ENCODE measurements at regions not wholly inside any gene's neighbourhood (a gene's known extent, or its start where the extent isn't known, plus 50 kb on each side); places are given as distances from the start of the nearest gene placed in this dataset.

GRCh38 chr3:104005815-104006214 lies 1360.9 kb upstream of the ALCAM start:
- ChIA-PET POLR2A (no interaction called here), CTCF (no interaction called here)
- intact Hi-C loops (cut with micrococcal nuclease), result no loop called here
- Mint-ChIP-seq H3K4me1 (ENCODE audit: insufficient read depth, unreplicated experiment) (peaks cover 10% of the 10 kb centered on the region), H3K27me3 (ENCODE audit: insufficient read depth, unreplicated experiment) (no peaks in the 10 kb centered on the region), H3K36me3 (ENCODE audit: insufficient read depth, unreplicated experiment) (no peaks in the 10 kb centered on the region), H3K4me3 (ENCODE audit: unreplicated experiment) (no peak overlapping the region), H3K9me3 (ENCODE audit: unreplicated experiment) (no peaks in the 10 kb centered on the region), H3K27ac (ENCODE audit: low read depth, unreplicated experiment) (no peak overlapping the region)
- no peak for DNase-seq (ENCODE audit: unreplicated experiment)
- BruUV-seq (replicated peaks), result no TSS peak
- no peak for TF ChIP-seq CTCF (IDR thresholded peaks at IDR 0.05; ENCODE audit: unreplicated experiment)

- TF ChIP-seq CTCF (IDR thresholded peaks at IDR 0.05; ENCODE audit: unreplicated experiment), result no peak
- Mint-ChIP-seq H3K4me3 (ENCODE audit: unreplicated experiment) (no peak overlapping the region), H3K27ac (ENCODE audit: low read depth, unreplicated experiment) (no peak overlapping the region), H3K36me3 (ENCODE audit: insufficient read depth, unreplicated experiment) (no peaks in the 10 kb centered on the region), H3K4me1 (ENCODE audit: insufficient read depth, unreplicated experiment) (peaks cover 6% of the 10 kb centered on the region), H3K27me3 (ENCODE audit: insufficient read depth, unreplicated experiment) (no peaks in the 10 kb centered on the region), H3K9me3 (ENCODE audit: unreplicated experiment) (peaks cover 16% of the 10 kb centered on the region)
- no TSS peak for BruUV-seq (replicated peaks)
- ChIA-PET POLR2A (interaction anchor here (0.6 to 0.7 kb wide), 2 partner anchors 741 to 1235 kb away, joined by 3 to 4 read pairs; no protein-coding TSS in a partner anchor), CTCF (interaction anchor here (1.5 kb wide), 2 partner anchors 10 to 144 kb away, joined by 3 to 5 read pairs; no protein-coding TSS in a partner anchor)
- DNase-seq (ENCODE audit: unreplicated experiment), result no peak
- intact Hi-C loops (cut with micrococcal nuclease), result no loop called here
These were observed 1348.2 kb upstream of the ALCAM start for GRCh38 chr3:104018541-104018940.

- no peaks in the 10 kb centered on the region for H3K4me1 Mint-ChIP-seq (ENCODE audit: insufficient read depth, unreplicated experiment)
- no peak overlapping the region for H3K27ac Mint-ChIP-seq (ENCODE audit: low read depth, unreplicated experiment)
- intact Hi-C loops (cut with micrococcal nuclease), result no loop called here
- CTCF ChIA-PET, result no interaction called here
- H3K9me3 Mint-ChIP-seq (ENCODE audit: unreplicated experiment), result no peaks in the 10 kb centered on the region
- H3K36me3 Mint-ChIP-seq (ENCODE audit: insufficient read depth, unreplicated experiment), result no peaks in the 10 kb centered on the region
- no TSS peak for BruUV-seq (replicated peaks)
- DNase-seq (ENCODE audit: unreplicated experiment), result no peak
- POLR2A ChIA-PET, result no interaction called here
- no peaks in the 10 kb centered on the region for H3K27me3 Mint-ChIP-seq (ENCODE audit: insufficient read depth, unreplicated experiment)
- no peak for TF ChIP-seq CTCF (IDR thresholded peaks at IDR 0.05; ENCODE audit: unreplicated experiment)
- H3K4me3 Mint-ChIP-seq (ENCODE audit: unreplicated experiment), result no peak overlapping the region
These were observed 1335.1 kb upstream of the ALCAM start for GRCh38 chr3:104031598-104031997.

GRCh38 chr3:104032283-104032682 lies 1334.4 kb upstream of the ALCAM start:
- DNase-seq (ENCODE audit: unreplicated experiment), result no peak
- Mint-ChIP-seq H3K27ac (ENCODE audit: low read depth, unreplicated experiment) (no peak overlapping the region), H3K36me3 (ENCODE audit: insufficient read depth, unreplicated experiment) (no peaks in the 10 kb centered on the region), H3K4me1 (ENCODE audit: insufficient read depth, unreplicated experiment) (no peaks in the 10 kb centered on the region), H3K4me3 (ENCODE audit: unreplicated experiment) (no peak overlapping the region), H3K9me3 (ENCODE audit: unreplicated experiment) (no peaks in the 10 kb centered on the region), H3K27me3 (ENCODE audit: insufficient read depth, unreplicated experiment) (no peaks in the 10 kb centered on the region)
- ChIA-PET CTCF (interaction anchor here (0.7 kb wide), 1 partner anchor 1669 kb away, joined by 3 read pairs; no protein-coding TSS in a partner anchor), POLR2A (no interaction called here)
- TF ChIP-seq CTCF (IDR thresholded peaks at IDR 0.05; ENCODE audit: unreplicated experiment), result no peak
- intact Hi-C loops (cut with micrococcal nuclease), result no loop called here
- no TSS peak for BruUV-seq (replicated peaks)
